Skin of body (tissue), 1 donor: ENCODE measurements at regions not wholly inside any gene's neighbourhood (a gene's known extent, or its start where the extent isn't known, plus 50 kb on each side); places are given as distances from the start of the nearest gene placed in this dataset.
A peak's percentile ranks its signal among the peaks of the same experiment; 100 is the strongest.
"Not testable (repeated sequence)": the region's sequence is repeated elsewhere in the genome, so short reads cannot be mapped to it uniquely, and the experiment has no call there.

ENCODE experiments used
- DNase-seq: peaks from one replicate; lab custom pipeline; 2025; lab: John Stamatoyannopoulos, UW

- not testable (repeated sequence) for DNase-seq
Measured at GRCh38 chr5:17034992-17035391, 98.9 kb upstream of the MYO10 start.

GRCh38 chr5:17037751-17038150 lies 101.7 kb upstream of the MYO10 start:
- no peak for DNase-seq

GRCh38 chr5:17039170-17039569 lies 103.1 kb upstream of the MYO10 start:
- DNase-seq: no peak

- no peak for DNase-seq
Measured at GRCh38 chr5:17042041-17042440, 106.0 kb upstream of the MYO10 start.

- no peak for DNase-seq
Measured at GRCh38 chr5:17046320-17046719, 110.2 kb upstream of the MYO10 start.

GRCh38 chr5:17050236-17050635 lies 114.1 kb upstream of the MYO10 start:
- DNase-seq: no peak

- no peak for DNase-seq
Measured at GRCh38 chr5:17054911-17055310, 118.8 kb upstream of the MYO10 start.

- no peak for DNase-seq
Measured at GRCh38 chr5:17056141-17056631, 120.1 kb upstream of the MYO10 start.

GRCh38 chr5:17058438-17058837 lies 122.3 kb upstream of the MYO10 start:
- no peak for DNase-seq

GRCh38 chr5:17061973-17062470 lies 125.9 kb upstream of the MYO10 start:
- no peak for DNase-seq

- not testable (repeated sequence) for DNase-seq
Measured at GRCh38 chr5:17062741-17063140, 126.7 kb upstream of the MYO10 start.

- no peak for DNase-seq
Measured at GRCh38 chr5:17064241-17064640, 128.2 kb upstream of the MYO10 start.

- DNase-seq: no peak
Measured at GRCh38 chr5:17065458-17065857, 129.4 kb upstream of the MYO10 start.

GRCh38 chr5:17066026-17066425 lies 129.9 kb upstream of the MYO10 start:
- DNase-seq: not testable (repeated sequence)

GRCh38 chr5:17067657-17068392 lies 131.7 kb upstream of the MYO10 start:
- DNase-seq: no peak

- no peak for DNase-seq
Measured at GRCh38 chr5:17069995-17070511, 134.0 kb upstream of the MYO10 start.

- DNase-seq: no peak
Measured at GRCh38 chr5:17070647-17071046, 134.6 kb upstream of the MYO10 start.

GRCh38 chr5:17075236-17075635 lies 139.1 kb upstream of the MYO10 start:
- DNase-seq: peak; percentile 20

GRCh38 chr5:17076272-17076671 lies 140.2 kb upstream of the MYO10 start:
- DNase-seq: peak; percentile 41

- peak; percentile 85 for DNase-seq
Measured at GRCh38 chr5:17077440-17078233, 139.8 kb upstream of the BASP1 start.

GRCh38 chr5:17079562-17079961 lies 137.9 kb upstream of the BASP1 start:
- peak; percentile 39 for DNase-seq

GRCh38 chr5:17080361-17080760 lies 137.1 kb upstream of the BASP1 start:
- no peak for DNase-seq
